ENCODE measurements at regions not wholly inside any gene's neighbourhood (a gene's known extent, or its start where the extent isn't known, plus 50 kb on each side); places are given as distances from the start of the nearest gene placed in this dataset.

DNA sequence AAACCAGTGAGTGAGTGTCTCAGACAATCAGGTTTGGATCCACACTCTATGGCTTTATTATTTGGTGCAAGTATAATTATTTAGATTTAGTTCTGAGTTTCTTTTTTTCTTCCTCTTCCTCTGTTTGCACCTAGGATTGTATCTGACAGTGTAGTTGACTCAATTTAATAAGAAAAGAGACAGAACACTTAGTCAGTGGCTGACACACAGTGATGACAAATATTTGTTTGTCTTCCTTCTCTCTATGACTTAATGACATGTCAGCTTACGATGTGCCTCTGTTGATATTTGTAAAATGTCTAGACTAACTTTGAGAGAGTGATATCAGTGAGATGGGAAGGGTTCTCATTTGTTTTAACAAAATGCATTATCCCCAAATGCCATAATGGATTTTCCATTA lies 129.5 kb upstream of the SLC10A2 start:
- no peak for TF ChIP-seq POLR2AphosphoS5 (IDR thresholded peaks at IDR 0.05; ENCODE audit: low read depth, low read length)
- TF ChIP-seq POLR2A (IDR thresholded peaks at IDR 0.05; ENCODE audit: borderline replicate concordance, extremely low read depth, insufficient read depth, insufficient read length): no peak
- TF ChIP-seq CTCF (IDR thresholded peaks at IDR 0.05 in 2 of 3, conservative IDR thresholded peaks at IDR 0.05 in 1 of 3; ENCODE audit: borderline replicate concordance in 1 of 3, insufficient read depth in 1 of 3, low read depth in 2 of 3, low read length in 2 of 3): no peak
- TF ChIP-seq EZH2 (IDR thresholded peaks at IDR 0.05): no peak
- TF ChIP-seq ZFX (IDR thresholded peaks at IDR 0.05): no peak
- TF ChIP-seq MAX (IDR thresholded peaks at IDR 0.05): no peak
- no peak for TF ChIP-seq RAD21 (IDR thresholded peaks at IDR 0.05; ENCODE audit: low read depth)
- no peak for TF ChIP-seq FOSL1 (IDR thresholded peaks at IDR 0.05; ENCODE audit: low read depth)

All from HCT116 (cell line).